Ammon's horn (tissue), 1 donor: ENCODE measurements at regions not wholly inside any gene's neighbourhood (a gene's known extent, or its start where the extent isn't known, plus 50 kb on each side); places are given as distances from the start of the nearest gene placed in this dataset.
"Not testable (repeated sequence)": the region's sequence is repeated elsewhere in the genome, so short reads cannot be mapped to it uniquely, and the experiment has no call there.

Experiments
- DNase-seq: peaks from one replicate; pipeline ENCODE4 v3.0.0-alpha.2; 2016; ENCODE audit warnings: low spot score

- DNase-seq = no peak
Measured at GRCh38 chr2:17133052-17133671, 385.1 kb downstream of the RAD51AP2 start.

GRCh38 chr2:17130627-17131026 is 387.6 kb downstream of the RAD51AP2 start:
- not testable (repeated sequence) for DNase-seq

GRCh38 chr2:17125989-17126620 is 392.1 kb downstream of the RAD51AP2 start:
- no peak for DNase-seq

- DNase-seq = no peak
Measured at GRCh38 chr2:17124575-17125318, 393.5 kb downstream of the RAD51AP2 start.

GRCh38 chr2:17122887-17123501 is 395.2 kb downstream of the RAD51AP2 start:
- no peak for DNase-seq

- no peak for DNase-seq
Measured at GRCh38 chr2:17115466-17115865, 402.8 kb downstream of the RAD51AP2 start.

GRCh38 chr2:17115042-17115441 is 403.2 kb downstream of the RAD51AP2 start:
- no peak for DNase-seq

- no peak for DNase-seq
Measured at GRCh38 chr2:17107871-17108270, 410.4 kb downstream of the RAD51AP2 start.

GRCh38 chr2:17107151-17107550 is 411.1 kb downstream of the RAD51AP2 start:
- DNase-seq = no peak

GRCh38 chr2:17106418-17106817 is 411.8 kb downstream of the RAD51AP2 start:
- DNase-seq = no peak

GRCh38 chr2:17104454-17104853 is 413.8 kb downstream of the RAD51AP2 start:
- DNase-seq = no peak

GRCh38 chr2:17101596-17101995 is 416.6 kb downstream of the RAD51AP2 start:
- no peak for DNase-seq

- DNase-seq = no peak
Measured at GRCh38 chr2:17101091-17101490, 417.1 kb downstream of the RAD51AP2 start.

- no peak for DNase-seq
Measured at GRCh38 chr2:17095340-17095739, 422.9 kb downstream of the RAD51AP2 start.

GRCh38 chr2:17093712-17094111 is 424.5 kb downstream of the RAD51AP2 start:
- DNase-seq = peak; percentile 33

- DNase-seq = no peak
Measured at GRCh38 chr2:17086990-17087389, 421.4 kb upstream of the CYRIA start.

GRCh38 chr2:17085546-17086202 is 420.0 kb upstream of the CYRIA start:
- DNase-seq = no peak

GRCh38 chr2:17084877-17085276 is 419.2 kb upstream of the CYRIA start:
- no peak for DNase-seq

- DNase-seq = no peak
Measured at GRCh38 chr2:17083902-17084301, 418.3 kb upstream of the CYRIA start.

GRCh38 chr2:17079262-17079661 is 413.6 kb upstream of the CYRIA start:
- DNase-seq = no peak

GRCh38 chr2:17076533-17076932 is 410.9 kb upstream of the CYRIA start:
- DNase-seq = no peak

- no peak for DNase-seq
Measured at GRCh38 chr2:17070711-17071110, 405.1 kb upstream of the CYRIA start.
